Stimulated activated naive B cell treated with anti-CD40 and anti-IgM and Interleukin-4, amounts not matched to agents 10 μg/mL and 1 μg/mL and 100 μg/mL, for 72 hours (primary cell): ENCODE measurements at regions not wholly inside any gene's neighbourhood (a gene's known extent, or its start where the extent isn't known, plus 50 kb on each side); places are given as distances from the start of the nearest gene placed in this dataset.
A peak's percentile ranks its signal among the peaks of the same experiment; 100 is the strongest.
"Not testable (repeated sequence)": the region's sequence is repeated elsewhere in the genome, so short reads cannot be mapped to it uniquely, and the experiment has no call there.

Experiments
- ATAC-seq, 2 donors: fragments of 150-1000 bp; cut with Tn5 transposase; replicated peaks; 2 replicates each; pipeline ENCODE4 v1.10.0; 2021; ENCODE audit warnings: moderate library complexity in 1 of 2
- DNase-seq: peaks from one replicate; pipeline ENCODE4 v3.0.0; 2021
- H3K27ac Mint-ChIP-seq: one replicate; pipeline ENCODE4 v1.8.0; 2022; ENCODE audit warnings: mild to moderate bottlenecking, mixed read lengths
- H3K27me3 Mint-ChIP-seq, 2 donors: one replicate each; pipeline ENCODE4 v1.8.0; 2022; ENCODE audit warnings: mixed read lengths in 2 of 2
- H3K36me3 Mint-ChIP-seq, 2 donors: one replicate each; pipeline ENCODE4 v1.8.0; 2022; ENCODE audit warnings: mixed read lengths in 2 of 2, mild to moderate bottlenecking in 1 of 2
- H3K4me1 Mint-ChIP-seq, 2 donors: one replicate each; pipeline ENCODE4 v1.8.0; 2022; ENCODE audit warnings: mixed read lengths in 2 of 2, mild to moderate bottlenecking in 1 of 2
- H3K4me3 Mint-ChIP-seq, 2 donors: one replicate each; pipeline ENCODE4 v1.8.0; 2022; ENCODE audit warnings: mild to moderate bottlenecking in 2 of 2, mixed read lengths in 2 of 2, moderate library complexity in 1 of 2
- H3K9me3 Mint-ChIP-seq, 2 donors: one replicate each; pipeline ENCODE4 v1.8.0; 2022; ENCODE audit warnings: mixed read lengths in 2 of 2, mild to moderate bottlenecking in 1 of 2

DNA sequence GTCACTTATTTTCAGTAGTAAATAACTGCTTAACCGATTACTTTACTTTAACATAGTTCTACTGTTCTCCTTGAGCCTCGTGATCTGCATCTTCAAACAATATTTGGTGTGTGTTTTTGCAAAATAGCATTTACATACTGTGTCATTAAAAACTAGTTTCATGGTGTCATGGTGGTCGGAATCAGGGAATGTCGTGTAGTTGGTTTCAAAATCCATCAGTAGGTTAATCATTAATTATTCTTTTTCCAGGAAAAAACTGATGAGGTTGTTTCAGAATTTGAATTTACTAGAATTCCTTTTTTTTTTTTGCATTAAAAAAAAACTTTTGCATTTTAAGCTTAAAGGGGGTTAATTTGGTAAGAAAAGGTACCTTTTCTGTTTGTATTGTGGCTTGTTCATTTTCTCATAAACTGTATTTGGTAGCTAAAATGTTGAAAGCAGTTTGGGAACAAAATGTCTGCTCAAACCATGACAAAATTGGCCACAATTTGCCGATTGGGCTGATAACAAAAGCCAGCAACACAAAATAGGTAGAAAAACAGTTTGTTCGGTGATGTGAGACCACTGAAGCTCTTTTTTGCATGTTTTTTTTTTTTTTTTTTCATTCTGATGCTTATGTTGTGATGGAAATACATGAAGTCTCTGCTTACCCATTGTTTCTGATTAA, 234.9 kb upstream of the PLGLB2 start:
- not testable (repeated sequence) for H3K9me3 Mint-ChIP-seq, ATAC-seq, DNase-seq, H3K27me3 Mint-ChIP-seq, H3K27ac Mint-ChIP-seq, H3K36me3 Mint-ChIP-seq, H3K4me3 Mint-ChIP-seq
- peaks cover 10 to 21% of the 10 kb centered on the region in 2 donors for H3K4me1 Mint-ChIP-seq

DNA sequence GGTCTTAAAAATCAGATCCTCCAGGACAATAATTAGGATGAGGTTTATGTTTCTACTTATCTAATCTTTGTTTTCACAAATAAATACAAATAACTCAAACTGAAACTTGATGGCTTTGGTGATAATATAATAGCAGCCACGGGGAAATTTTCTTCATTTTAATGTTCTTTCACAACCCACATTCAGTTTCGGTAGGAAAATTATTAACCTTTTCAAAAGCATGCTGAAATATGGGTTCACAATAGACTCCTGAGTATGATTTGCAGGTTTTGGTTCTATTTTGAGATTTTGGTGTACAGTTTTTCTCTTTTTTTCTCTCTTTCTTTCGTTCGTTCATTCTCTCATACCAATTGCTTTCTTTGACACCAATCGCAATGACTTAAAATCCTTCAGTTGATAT, 233.9 kb upstream of the PLGLB2 start:
- H3K9me3 Mint-ChIP-seq, H3K36me3 Mint-ChIP-seq, DNase-seq, H3K4me3 Mint-ChIP-seq, H3K27ac Mint-ChIP-seq, H3K27me3 Mint-ChIP-seq: not testable (repeated sequence)
- peak; percentile 5 to 13 for ATAC-seq
- H3K4me1 Mint-ChIP-seq = peaks cover 15 to 29% of the 10 kb centered on the region in 2 donors

DNA sequence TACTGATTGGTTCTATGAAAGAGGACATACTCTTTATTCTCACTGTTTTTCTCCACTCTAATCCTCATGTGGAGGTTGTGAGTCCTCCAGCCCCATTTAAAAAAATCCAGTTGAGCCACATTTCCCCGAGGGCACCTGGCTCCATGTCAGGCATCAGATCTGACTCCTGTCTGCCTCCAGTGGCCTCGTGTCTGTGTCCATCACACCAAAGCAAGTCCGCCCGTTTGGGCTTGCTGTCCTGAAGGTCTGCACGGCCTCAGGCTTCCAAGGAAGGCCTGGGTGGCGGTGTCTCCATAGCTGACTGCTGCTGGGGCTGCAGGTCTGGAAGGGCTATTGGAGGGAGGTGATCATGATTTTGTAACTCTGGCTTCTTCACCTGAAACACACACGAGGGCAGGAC, 233.4 kb upstream of the PLGLB2 start:
- peaks cover 17 to 32% of the 10 kb centered on the region in 2 donors for H3K4me1 Mint-ChIP-seq
- H3K27ac Mint-ChIP-seq, H3K4me3 Mint-ChIP-seq, DNase-seq, H3K36me3 Mint-ChIP-seq, ATAC-seq, H3K9me3 Mint-ChIP-seq, H3K27me3 Mint-ChIP-seq: not testable (repeated sequence)

- not testable (repeated sequence) for ATAC-seq, H3K9me3 Mint-ChIP-seq, H3K27me3 Mint-ChIP-seq, H3K36me3 Mint-ChIP-seq, DNase-seq
- peak overlapping the region; percentile 63 to 73 for H3K4me3 Mint-ChIP-seq
- peak overlapping the region; percentile 92 for H3K27ac Mint-ChIP-seq
- peaks cover 20 to 36% of the 10 kb centered on the region in 2 donors for H3K4me1 Mint-ChIP-seq
Observed at GRCh38 chr2:87515226-87515625, 232.7 kb upstream of the PLGLB2 start.

- H3K9me3 Mint-ChIP-seq, H3K4me3 Mint-ChIP-seq, H3K27me3 Mint-ChIP-seq, H3K36me3 Mint-ChIP-seq, ATAC-seq, H3K27ac Mint-ChIP-seq, DNase-seq: not testable (repeated sequence)
- H3K4me1 Mint-ChIP-seq = peaks cover 21 to 36% of the 10 kb centered on the region in 2 donors
Observed at GRCh38 chr2:87515875-87516274, 232.0 kb upstream of the PLGLB2 start.

GRCh38 chr2:87516369-87516967, 231.4 kb upstream of the PLGLB2 start:
- not testable (repeated sequence) for H3K9me3 Mint-ChIP-seq, H3K36me3 Mint-ChIP-seq
- peak overlapping the region; percentile 92 for H3K27ac Mint-ChIP-seq

GRCh38 chr2:87517438-87517837, 230.4 kb upstream of the PLGLB2 start:
- not testable (repeated sequence) for H3K4me3 Mint-ChIP-seq, H3K36me3 Mint-ChIP-seq, DNase-seq, H3K27me3 Mint-ChIP-seq, H3K9me3 Mint-ChIP-seq
- Mint-ChIP-seq H3K4me1 (peaks cover 25 to 49% of the 10 kb centered on the region in 2 donors), H3K27ac (peak overlapping the region; percentile 92)
- ATAC-seq = peak in 1 of 2 donors; percentile 50

More at GRCh38 chr2:87516369-87516967, 231.4 kb upstream of the PLGLB2 start:
- ATAC-seq, H3K27me3 Mint-ChIP-seq, H3K4me3 Mint-ChIP-seq, DNase-seq: not testable (repeated sequence)
- H3K4me1 Mint-ChIP-seq = peaks cover 21 to 40% of the 10 kb centered on the region in 2 donors

- DNase-seq, H3K9me3 Mint-ChIP-seq, H3K27me3 Mint-ChIP-seq, H3K36me3 Mint-ChIP-seq: not testable (repeated sequence)
- H3K27ac Mint-ChIP-seq = peak overlapping the region; percentile 96
- H3K4me1 Mint-ChIP-seq = peaks cover 25 to 50% of the 10 kb centered on the region in 2 donors
- peak; percentile 11 to 20 for ATAC-seq
- H3K4me3 Mint-ChIP-seq = peak overlapping the region; percentile 32 to 44
Observed at GRCh38 chr2:87518066-87518465, 229.8 kb upstream of the PLGLB2 start.

- H3K36me3 Mint-ChIP-seq, H3K27me3 Mint-ChIP-seq, DNase-seq, H3K9me3 Mint-ChIP-seq, ATAC-seq: not testable (repeated sequence)
- Mint-ChIP-seq H3K4me1 (peaks cover 25 to 52% of the 10 kb centered on the region in 2 donors), H3K27ac (peak overlapping the region; percentile 96), H3K4me3 (peak overlapping the region; percentile 18 to 44)
Observed at GRCh38 chr2:87518547-87518946, 229.3 kb upstream of the PLGLB2 start.

DNA sequence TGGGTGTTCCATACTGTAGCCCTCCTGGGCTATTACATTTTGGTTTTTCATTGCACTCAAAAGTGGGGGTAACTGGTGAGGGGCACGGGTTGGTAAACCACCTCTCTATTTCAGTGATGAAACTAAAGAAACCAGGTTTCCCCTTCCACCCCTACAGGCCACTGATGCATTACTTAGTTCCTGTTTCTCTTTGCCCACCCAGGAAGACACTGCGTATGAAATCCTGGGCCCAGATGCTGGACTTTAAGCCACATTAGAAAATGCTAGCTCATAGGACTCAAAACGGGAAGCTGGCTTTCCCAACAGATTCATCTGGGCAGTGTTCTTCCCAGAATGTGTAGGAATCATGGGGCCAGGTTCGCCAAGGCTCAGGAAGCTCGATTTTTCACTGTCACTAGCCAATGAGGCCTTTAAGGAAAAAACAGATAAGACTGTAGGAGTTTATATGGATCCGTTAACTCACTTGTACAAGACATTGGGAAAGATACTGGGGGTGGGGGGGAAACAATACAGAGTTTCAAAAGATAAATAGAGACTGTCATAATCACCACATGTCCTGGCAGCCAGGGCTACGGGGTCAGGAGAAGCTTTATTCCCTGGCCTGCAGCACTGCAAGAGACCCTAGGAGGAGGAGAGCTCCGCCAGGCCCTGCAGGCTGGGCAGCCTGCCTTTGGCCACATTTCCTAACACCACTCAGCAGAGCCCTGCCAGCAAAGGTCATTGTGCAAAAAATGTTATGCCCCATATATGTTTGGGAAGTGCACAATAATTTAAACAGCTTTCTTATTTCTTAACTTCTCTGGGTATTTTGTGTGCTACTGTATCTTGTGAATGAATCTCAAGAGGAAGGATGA, 228.5 kb upstream of the PLGLB2 start:
- DNase-seq, H3K27me3 Mint-ChIP-seq, H3K36me3 Mint-ChIP-seq, H3K9me3 Mint-ChIP-seq, H3K4me3 Mint-ChIP-seq: not testable (repeated sequence)
- H3K27ac Mint-ChIP-seq = peak overlapping the region; percentile 65
- peak; percentile 65 to 73 for ATAC-seq
- peaks cover 25 to 52% of the 10 kb centered on the region in 2 donors for H3K4me1 Mint-ChIP-seq

DNA sequence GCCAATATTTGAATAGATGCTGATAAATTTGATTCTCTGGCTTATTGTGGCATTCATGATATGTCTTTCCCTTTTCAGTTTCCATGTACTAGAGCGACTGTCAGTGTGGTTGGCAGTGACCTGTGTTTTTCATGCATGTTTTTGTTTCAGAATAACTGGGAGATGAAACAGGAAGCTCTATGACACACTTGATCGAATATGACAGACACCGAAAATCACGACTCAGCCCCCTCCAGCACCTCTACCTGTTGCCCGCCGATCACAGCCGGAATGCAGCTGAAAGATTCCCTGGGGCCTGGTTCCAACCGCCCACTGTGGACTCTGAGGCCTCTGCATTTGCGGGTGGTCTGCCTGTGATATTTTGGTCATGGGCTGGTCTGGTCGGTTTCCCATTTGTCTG, 226.8 kb upstream of the PLGLB2 start:
- DNase-seq (peak; percentile 76), ATAC-seq (peak; percentile 65 to 67)
- Mint-ChIP-seq H3K27ac (peak overlapping the region; percentile 86), H3K4me1 (peaks cover 21 to 45% of the 10 kb centered on the region in 2 donors), H3K4me3 (peak overlapping the region; percentile 30 to 40)
- H3K27me3 Mint-ChIP-seq, H3K9me3 Mint-ChIP-seq, H3K36me3 Mint-ChIP-seq: not testable (repeated sequence)

- Mint-ChIP-seq H3K4me1 (peaks cover 21 to 45% of the 10 kb centered on the region in 2 donors), H3K4me3 (peak overlapping the region in 1 of 2 donors; percentile 40), H3K27ac (peak overlapping the region; percentile 86)
- H3K9me3 Mint-ChIP-seq, H3K27me3 Mint-ChIP-seq, H3K36me3 Mint-ChIP-seq, DNase-seq: not testable (repeated sequence)
- peak; percentile 50 to 57 for ATAC-seq
Observed at GRCh38 chr2:87521489-87521888, 226.4 kb upstream of the PLGLB2 start.

DNA sequence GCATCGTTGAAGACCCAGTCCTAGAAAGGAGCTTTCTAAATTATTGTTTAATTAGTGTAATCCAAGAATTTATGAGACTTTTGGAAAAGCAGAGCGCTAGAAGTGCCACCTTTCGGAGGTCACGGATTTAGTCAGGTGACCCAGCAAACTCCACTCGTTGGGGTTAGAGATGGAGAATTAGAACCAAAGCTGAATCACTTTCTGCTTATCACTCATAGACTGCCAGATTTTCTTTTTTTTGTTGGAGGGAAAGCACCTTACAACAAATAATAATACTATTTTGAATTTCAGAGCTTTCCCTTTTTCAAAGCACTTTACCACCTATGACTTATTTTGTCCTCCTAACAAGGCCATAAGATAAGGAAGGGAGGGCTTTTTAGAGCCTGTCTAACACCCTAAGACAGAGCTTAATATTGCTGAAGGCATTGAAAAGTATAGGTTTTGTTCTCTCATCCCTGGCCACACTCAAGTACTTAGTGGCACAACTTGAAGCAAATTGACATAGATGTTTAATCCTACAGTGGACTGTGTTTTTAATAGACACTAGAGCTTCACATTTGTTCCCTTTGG, 223.2 kb upstream of the PLGLB2 start:
- H3K27me3 Mint-ChIP-seq, DNase-seq, H3K27ac Mint-ChIP-seq, H3K4me3 Mint-ChIP-seq, H3K36me3 Mint-ChIP-seq, H3K9me3 Mint-ChIP-seq: not testable (repeated sequence)
- peaks cover 7 to 19% of the 10 kb centered on the region in 2 donors for H3K4me1 Mint-ChIP-seq
- peak; percentile 32 to 33 for ATAC-seq

GRCh38 chr2:87525497-87525991, 222.3 kb upstream of the PLGLB2 start:
- ATAC-seq = peak; percentile 51 to 67
- peaks cover 5 to 17% of the 10 kb centered on the region in 2 donors for H3K4me1 Mint-ChIP-seq
- not testable (repeated sequence) for H3K9me3 Mint-ChIP-seq, H3K27me3 Mint-ChIP-seq, H3K36me3 Mint-ChIP-seq, H3K27ac Mint-ChIP-seq, DNase-seq, H3K4me3 Mint-ChIP-seq
